ENCODE measurements at regions not wholly inside any gene's neighbourhood (a gene's known extent, or its start where the extent isn't known, plus 50 kb on each side); places are given as distances from the start of the nearest gene placed in this dataset.
"Not testable (repeated sequence)": the region's sequence is repeated elsewhere in the genome, so short reads cannot be mapped to it uniquely, and the experiment has no call there.

- no peak for DNase-seq
- H3K9me3 Mint-ChIP-seq, result peaks cover 0 to 4% (median 0%) of the 10 kb centered on the region in 7 donors
- ATAC-seq (ENCODE audit: low read depth in 2 of 2), result no peak
- no peaks in the 10 kb centered on the region for H3K36me3 Mint-ChIP-seq
- H3K4me3 Mint-ChIP-seq, result no peak overlapping the region
- no peaks in the 10 kb centered on the region for H3K27me3 Mint-ChIP-seq
- no peaks in the 10 kb centered on the region for H3K4me1 Mint-ChIP-seq
- no peak overlapping the region for H3K27ac Mint-ChIP-seq
Observed at GRCh38 chr2:198630384-198630783, 826.0 kb downstream of the PLCL1 start.

- Mint-ChIP-seq H3K36me3 (no peaks in the 10 kb centered on the region), H3K9me3 (peaks cover 0 to 4% (median 0%) of the 10 kb centered on the region in 7 donors), H3K4me1 (no peaks in the 10 kb centered on the region), H3K4me3 (no peak overlapping the region), H3K27ac (no peak overlapping the region), H3K27me3 (no peaks in the 10 kb centered on the region)
- ATAC-seq (ENCODE audit: low read depth in 2 of 2) (no peak), DNase-seq (no peak)
Observed at GRCh38 chr2:198628596-198628995, 824.2 kb downstream of the PLCL1 start.

- H3K4me1 Mint-ChIP-seq, result no peaks in the 10 kb centered on the region
- no peak for DNase-seq
- no peak overlapping the region for H3K27ac Mint-ChIP-seq
- no peak overlapping the region for H3K4me3 Mint-ChIP-seq
- no peaks in the 10 kb centered on the region for H3K9me3 Mint-ChIP-seq
- ATAC-seq (ENCODE audit: low read depth in 2 of 2), result no peak
- H3K27me3 Mint-ChIP-seq, result no peaks in the 10 kb centered on the region
- no peaks in the 10 kb centered on the region for H3K36me3 Mint-ChIP-seq
Observed at GRCh38 chr2:198622986-198623730, 818.8 kb downstream of the PLCL1 start.

GRCh38 chr2:198615972-198616371 lies 811.6 kb downstream of the PLCL1 start:
- Mint-ChIP-seq H3K4me3 (no peak overlapping the region), H3K4me1 (no peaks in the 10 kb centered on the region), H3K36me3 (no peaks in the 10 kb centered on the region), H3K27ac (no peak overlapping the region), H3K9me3 (no peaks in the 10 kb centered on the region), H3K27me3 (no peaks in the 10 kb centered on the region)
- no peak for ATAC-seq (ENCODE audit: low read depth in 2 of 2)
- DNase-seq, result no peak

- H3K27me3 Mint-ChIP-seq, result no peaks in the 10 kb centered on the region
- ATAC-seq (ENCODE audit: low read depth in 2 of 2) (no peak), DNase-seq (no peak)
- no peaks in the 10 kb centered on the region for H3K9me3 Mint-ChIP-seq
- H3K4me1 Mint-ChIP-seq, result no peaks in the 10 kb centered on the region
- H3K36me3 Mint-ChIP-seq, result no peaks in the 10 kb centered on the region
- H3K27ac Mint-ChIP-seq, result no peak overlapping the region
- no peak overlapping the region for H3K4me3 Mint-ChIP-seq
Observed at GRCh38 chr2:198611201-198611600, 806.8 kb downstream of the PLCL1 start.

GRCh38 chr2:198604599-198604998 lies 800.2 kb downstream of the PLCL1 start:
- Mint-ChIP-seq H3K36me3 (no peaks in the 10 kb centered on the region), H3K4me1 (no peaks in the 10 kb centered on the region), H3K27me3 (no peaks in the 10 kb centered on the region), H3K4me3 (no peak overlapping the region), H3K9me3 (peaks cover 0 to 5% (median 2%) of the 10 kb centered on the region in 7 donors), H3K27ac (no peak overlapping the region)
- DNase-seq (no peak), ATAC-seq (ENCODE audit: low read depth in 2 of 2) (no peak)

GRCh38 chr2:198602986-198603385 lies 798.6 kb downstream of the PLCL1 start:
- not testable (repeated sequence) for DNase-seq; ATAC-seq (ENCODE audit: low read depth in 2 of 2); H3K27me3 Mint-ChIP-seq; H3K4me1 Mint-ChIP-seq; H3K36me3 Mint-ChIP-seq; H3K4me3 Mint-ChIP-seq; H3K9me3 Mint-ChIP-seq; H3K27ac Mint-ChIP-seq

- peaks cover 0 to 9% (median 0%) of the 10 kb centered on the region in 7 donors for H3K9me3 Mint-ChIP-seq
- no peaks in the 10 kb centered on the region for H3K4me1 Mint-ChIP-seq
- H3K36me3 Mint-ChIP-seq, result no peaks in the 10 kb centered on the region
- DNase-seq (no peak), ATAC-seq (ENCODE audit: low read depth in 2 of 2) (no peak)
- H3K27ac Mint-ChIP-seq, result no peak overlapping the region
- H3K27me3 Mint-ChIP-seq, result no peaks in the 10 kb centered on the region
- no peak overlapping the region for H3K4me3 Mint-ChIP-seq
Observed at GRCh38 chr2:198597648-198598047, 793.3 kb downstream of the PLCL1 start.

GRCh38 chr2:198596985-198597384 lies 792.6 kb downstream of the PLCL1 start:
- Mint-ChIP-seq H3K4me3 (no peak overlapping the region), H3K36me3 (no peaks in the 10 kb centered on the region), H3K4me1 (no peaks in the 10 kb centered on the region), H3K27me3 (no peaks in the 10 kb centered on the region), H3K9me3 (peaks cover 0 to 6% (median 0%) of the 10 kb centered on the region in 7 donors), H3K27ac (no peak overlapping the region)
- DNase-seq, result no peak
- ATAC-seq (ENCODE audit: low read depth in 2 of 2), result no peak

GRCh38 chr2:198595721-198596120 lies 791.3 kb downstream of the PLCL1 start:
- no peak overlapping the region for H3K27ac Mint-ChIP-seq
- no peaks in the 10 kb centered on the region for H3K36me3 Mint-ChIP-seq
- H3K27me3 Mint-ChIP-seq, result no peaks in the 10 kb centered on the region
- H3K4me1 Mint-ChIP-seq, result no peaks in the 10 kb centered on the region
- no peak for DNase-seq
- H3K4me3 Mint-ChIP-seq, result no peak overlapping the region
- ATAC-seq (ENCODE audit: low read depth in 2 of 2), result no peak
- peaks cover 0 to 4% (median 0%) of the 10 kb centered on the region in 7 donors for H3K9me3 Mint-ChIP-seq

GRCh38 chr2:198591586-198591985 lies 787.2 kb downstream of the PLCL1 start:
- DNase-seq, result no peak
- no peak for ATAC-seq (ENCODE audit: low read depth in 2 of 2)
- no peak overlapping the region for H3K27ac Mint-ChIP-seq
- no peak overlapping the region for H3K4me3 Mint-ChIP-seq
- no peaks in the 10 kb centered on the region for H3K4me1 Mint-ChIP-seq
- peaks cover 0 to 2% (median 0%) of the 10 kb centered on the region in 7 donors for H3K9me3 Mint-ChIP-seq
- H3K27me3 Mint-ChIP-seq, result no peaks in the 10 kb centered on the region
- no peaks in the 10 kb centered on the region for H3K36me3 Mint-ChIP-seq

- peaks cover 0 to 2% (median 0%) of the 10 kb centered on the region in 7 donors for H3K9me3 Mint-ChIP-seq
- no peak for ATAC-seq (ENCODE audit: low read depth in 2 of 2)
- DNase-seq, result no peak
Observed at GRCh38 chr2:198587741-198588140, 783.3 kb downstream of the PLCL1 start.

GRCh38 chr2:198587240-198587639 lies 782.8 kb downstream of the PLCL1 start:
- Mint-ChIP-seq H3K9me3 (peaks cover 0 to 2% (median 0%) of the 10 kb centered on the region in 7 donors), H3K27ac (no peak overlapping the region), H3K27me3 (no peaks in the 10 kb centered on the region), H3K36me3 (no peaks in the 10 kb centered on the region), H3K4me3 (no peak overlapping the region), H3K4me1 (no peaks in the 10 kb centered on the region)
- DNase-seq, result no peak
- no peak for ATAC-seq (ENCODE audit: low read depth in 2 of 2)

More at GRCh38 chr2:198587741-198588140, 783.3 kb downstream of the PLCL1 start:
- Mint-ChIP-seq H3K4me3 (no peak overlapping the region), H3K36me3 (no peaks in the 10 kb centered on the region), H3K4me1 (no peaks in the 10 kb centered on the region), H3K27me3 (no peaks in the 10 kb centered on the region), H3K27ac (no peak overlapping the region)

- no peaks in the 10 kb centered on the region for H3K27me3 Mint-ChIP-seq
- DNase-seq, result no peak
- H3K27ac Mint-ChIP-seq, result no peak overlapping the region
- H3K4me3 Mint-ChIP-seq, result no peak overlapping the region
- H3K4me1 Mint-ChIP-seq, result no peaks in the 10 kb centered on the region
- no peaks in the 10 kb centered on the region for H3K36me3 Mint-ChIP-seq
- H3K9me3 Mint-ChIP-seq, result peaks cover 0 to 6% (median 0%) of the 10 kb centered on the region in 7 donors
- no peak for ATAC-seq (ENCODE audit: low read depth in 2 of 2)
Observed at GRCh38 chr2:198571393-198571792, 767.0 kb downstream of the PLCL1 start.
